Naive thymus-derived CD4-positive, alpha-beta T cell (primary cell): ENCODE measurements at regions not wholly inside any gene's neighbourhood (a gene's known extent, or its start where the extent isn't known, plus 50 kb on each side); places are given as distances from the start of the nearest gene placed in this dataset.

Source experiments
- ATAC-seq: fragments of 150-1000 bp; cut with Tn5 transposase; 2 replicates; pipeline ENCODE4 v1.10.0; 2021; ENCODE audit warnings: mild to moderate bottlenecking, moderate library complexity
- CTCF ChIA-PET: fragments of 350-600 bp; sonication (Branson Sonifier 250); formaldehyde crosslinking; loops from one replicate; lab custom pipeline; 2021; ENCODE audit warnings: antibody characterized with exemption; lab: Charles Lee
- POLR2A ChIA-PET: fragments of 350-600 bp; sonication (Branson Sonifier 250); formaldehyde crosslinking; loops from one replicate; lab custom pipeline; 2021; ENCODE audit warnings: antibody characterized with exemption, inconsistent platforms; lab: Charles Lee
- DNase-seq, 9 donors: peaks; one replicate each; pipeline versions ENCODE4 v3.0.0 to v3.0.0-alpha.2; 2020 to 2022; ENCODE audit warnings: mixed read lengths in 1 of 9
- H3K27ac ChIP-seq: one replicate; pipeline ENCODE4 v1.7.0; 2013; ENCODE audit warnings: mild to moderate bottlenecking, low read depth, low read length, moderate library complexity
- H3K27me3 ChIP-seq, 2 donors: one replicate each; pipeline ENCODE4 v1.7.0; 2013; ENCODE audit warnings: low read length in 2 of 2, mild to moderate bottlenecking in 2 of 2, moderate library complexity in 2 of 2; ENCODE audit not compliant: control insufficient read depth in 2 of 2, insufficient read depth in 2 of 2
- H3K36me3 ChIP-seq, 3 experiments: 1 replicate in 2 of 3; 2 replicates in 1 of 3; pipeline ENCODE4 v1.7.0; 2013; ENCODE audit warnings: low read length in 3 of 3, mild to moderate bottlenecking in 3 of 3, moderate library complexity in 1 of 3; ENCODE audit not compliant: insufficient read depth in 3 of 3, control insufficient read depth in 2 of 3
- H3K4me1 ChIP-seq, 2 donors: one replicate each; pipeline ENCODE4 v1.7.0; 2013; ENCODE audit warnings: low read length in 2 of 2, mild to moderate bottlenecking in 2 of 2, moderate library complexity in 1 of 2; ENCODE audit not compliant: control insufficient read depth in 2 of 2, insufficient read depth in 2 of 2
- H3K4me3 ChIP-seq: 2 replicates; pipeline ENCODE4 v1.7.0; 2013; ENCODE audit warnings: mild to moderate bottlenecking, low read length
- H3K9me3 ChIP-seq, 3 experiments: 1 replicate in 2 of 3; 2 replicates in 1 of 3; pipeline ENCODE4 v1.7.0; 2013; ENCODE audit warnings: low read length in 3 of 3; ENCODE audit not compliant: control insufficient read depth in 2 of 3
- H3K27ac Mint-ChIP-seq, 9 donors: one replicate each; pipeline ENCODE4 v1.8.0; 2020 to 2022; ENCODE audit warnings: mixed read lengths in 9 of 9, mild to moderate bottlenecking in 8 of 9, moderate library complexity in 5 of 9, inconsistent platforms in 2 of 9
- H3K27me3 Mint-ChIP-seq, 5 donors: one replicate each; pipeline ENCODE4 v1.8.0; 2021 to 2022; ENCODE audit warnings: mixed read lengths in 5 of 5, mild to moderate bottlenecking in 1 of 5
- H3K36me3 Mint-ChIP-seq, 5 donors: one replicate each; pipeline ENCODE4 v1.8.0; 2020 to 2022; ENCODE audit warnings: mixed read lengths in 5 of 5, mild to moderate bottlenecking in 3 of 5, inconsistent platforms in 1 of 5
- H3K4me1 Mint-ChIP-seq, 7 donors: one replicate each; pipeline ENCODE4 v1.8.0; 2020 to 2022; ENCODE audit warnings: mixed read lengths in 7 of 7, mild to moderate bottlenecking in 3 of 7, inconsistent platforms in 1 of 7
- H3K4me3 Mint-ChIP-seq, 10 donors: one replicate each; pipeline ENCODE4 v1.8.0; 2020 to 2022; ENCODE audit warnings: mild to moderate bottlenecking in 10 of 10, mixed read lengths in 10 of 10, moderate library complexity in 6 of 10, inconsistent platforms in 2 of 10
- H3K9me3 Mint-ChIP-seq, 11 donors: one replicate each; pipeline ENCODE4 v1.8.0; 2020 to 2022; ENCODE audit warnings: mixed read lengths in 11 of 11, mild to moderate bottlenecking in 4 of 11, inconsistent platforms in 1 of 11, moderate library complexity in 1 of 11
- intact Hi-C, 2 donors: fragments of 100-400 bp; cut with micrococcal nuclease; formaldehyde crosslinking; loops; one replicate each; pipeline ENCODE4 v1.15.1; 2023

DNA sequence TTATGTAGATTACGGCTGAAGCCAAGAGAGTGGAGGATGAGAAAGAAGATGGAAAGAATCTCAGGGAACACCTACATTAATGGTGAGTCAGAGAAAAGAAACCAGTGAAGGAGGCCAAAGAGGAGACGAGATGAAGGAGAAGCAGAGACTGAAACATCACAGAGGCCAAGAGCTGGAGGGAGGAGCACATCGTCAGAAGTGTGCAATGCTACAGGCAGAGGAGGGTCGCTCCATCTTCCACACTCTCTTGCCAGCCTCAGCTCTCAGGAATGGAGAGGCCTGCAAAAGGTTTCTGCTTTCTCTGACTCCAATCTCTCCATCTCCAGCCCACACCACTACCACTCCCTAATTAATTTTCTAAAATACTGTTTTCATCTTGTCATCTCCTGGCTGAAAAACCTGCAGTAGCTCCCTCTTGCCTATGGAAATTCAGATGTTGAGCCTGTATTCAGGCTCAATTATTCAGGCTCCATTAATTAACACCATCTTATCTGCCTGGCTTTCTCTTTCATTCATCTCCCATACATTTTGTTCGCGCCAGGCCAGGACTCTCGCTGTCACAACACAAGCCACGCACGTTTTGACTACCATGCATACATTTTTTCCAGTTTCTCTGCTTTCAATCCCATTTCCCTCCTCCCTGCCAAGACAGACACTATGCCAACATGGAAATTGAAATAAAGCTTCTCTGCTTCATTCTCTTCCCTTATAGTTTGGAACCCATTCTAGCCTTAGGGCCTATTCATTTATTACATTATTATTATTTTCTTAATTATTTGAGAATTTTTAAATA is 165.8 kb downstream of the INHBA start:
- Mint-ChIP-seq H3K36me3 (peaks cover 0 to 3% (median 0%) of the 10 kb centered on the region in 5 donors), H3K27ac (no peak overlapping the region)

DNA sequence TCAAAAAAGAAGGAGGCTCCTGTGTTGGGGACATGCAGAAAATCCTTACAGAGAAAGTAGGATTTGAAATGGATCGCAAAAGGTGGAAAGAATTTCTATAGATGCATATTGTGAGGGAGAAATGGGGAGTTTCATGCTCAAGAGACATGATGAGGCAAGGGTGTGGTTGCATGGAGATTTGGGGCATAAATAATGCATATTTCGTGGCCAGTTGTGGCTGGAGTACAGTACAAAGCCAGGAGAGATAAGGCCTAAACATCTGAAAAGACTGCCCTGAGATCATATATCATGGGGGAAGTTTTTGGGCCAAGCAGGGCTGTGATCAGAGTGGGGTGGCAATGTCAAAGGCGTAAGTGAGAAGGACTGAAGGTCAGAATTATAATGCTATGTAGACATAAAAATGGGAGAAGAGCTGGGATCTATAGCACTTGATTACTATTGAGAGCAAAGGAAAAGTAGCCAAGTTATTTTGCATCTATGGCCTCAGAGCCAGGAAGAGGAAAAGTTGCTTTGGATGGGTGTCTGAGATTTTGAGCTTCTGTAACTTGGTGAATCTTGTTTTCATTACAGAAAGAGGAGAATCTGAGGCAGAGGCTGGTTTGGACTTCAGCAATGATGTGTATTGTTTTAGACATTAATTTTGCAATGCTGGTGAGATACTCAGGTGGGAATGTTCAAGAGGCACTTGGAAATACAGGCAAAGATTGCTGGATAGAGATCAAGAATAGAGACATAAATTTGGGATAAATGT is 166.6 kb downstream of the INHBA start:
- Mint-ChIP-seq H3K36me3 (peaks cover 0 to 3% (median 0%) of the 10 kb centered on the region in 5 donors), H3K9me3 (peaks cover 0 to 9% (median 0%) of the 10 kb centered on the region in 11 donors), H3K27ac (no peak overlapping the region), H3K27me3 (peaks cover 0 to 4% (median 0%) of the 10 kb centered on the region in 5 donors), H3K4me3 (no peak overlapping the region), H3K4me1 (no peaks in the 10 kb centered on the region)
- Histone ChIP-seq H3K4me3 (no peak overlapping the region), H3K4me1 (no peaks in the 10 kb centered on the region), H3K27me3 (no peaks in the 10 kb centered on the region), H3K27ac (no peak overlapping the region), H3K36me3 (no peaks in the 10 kb centered on the region), H3K9me3 (no peaks in the 10 kb centered on the region)
- no peak for DNase-seq
- POLR2A ChIA-PET, result no interaction called here
- CTCF ChIA-PET, result no interaction called here
- no peak for ATAC-seq
- intact Hi-C loops, result no loop called here

More for the DNA sequence above, 165.8 kb downstream of the INHBA start:
- no peaks in the 10 kb centered on the region for H3K4me1 ChIP-seq
- DNase-seq (no peak), ATAC-seq (no peak)
- Mint-ChIP-seq H3K27me3 (peaks cover 0 to 4% (median 0%) of the 10 kb centered on the region in 5 donors), H3K4me1 (no peaks in the 10 kb centered on the region), H3K4me3 (no peak overlapping the region), H3K9me3 (peaks cover 0 to 9% (median 0%) of the 10 kb centered on the region in 11 donors)
- H3K36me3 ChIP-seq, result no peaks in the 10 kb centered on the region
- CTCF ChIA-PET, result interaction anchor here (0.6 kb wide), 1 partner anchor 39 kb away, joined by 3 read pairs; no protein-coding TSS in a partner anchor
- no peaks in the 10 kb centered on the region for H3K9me3 ChIP-seq
- H3K4me3 ChIP-seq, result no peak overlapping the region
- intact Hi-C loops, result no loop called here
- POLR2A ChIA-PET, result no interaction called here
- H3K27me3 ChIP-seq, result no peaks in the 10 kb centered on the region
- H3K27ac ChIP-seq, result no peak overlapping the region

DNA sequence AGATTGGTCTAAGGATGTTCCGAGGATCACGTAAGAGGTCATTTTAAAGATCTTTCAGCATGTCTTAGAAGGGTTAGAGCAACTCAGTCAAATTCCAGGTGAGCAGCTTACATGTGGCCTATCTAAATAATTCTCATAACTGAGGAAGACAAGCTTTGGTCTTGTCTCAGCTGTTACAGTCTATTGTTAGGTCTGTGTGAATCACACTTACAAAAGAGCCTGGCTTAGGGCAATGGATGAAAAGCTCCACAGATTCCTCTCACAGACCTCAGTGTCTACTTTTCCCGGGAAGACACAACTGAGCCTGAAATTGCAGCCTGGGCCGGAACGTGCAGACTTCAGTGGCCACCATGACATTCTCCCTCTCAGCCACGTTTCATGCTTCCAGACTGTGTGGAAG is 173.1 kb downstream of the INHBA start:
- no peaks in the 10 kb centered on the region for H3K27me3 ChIP-seq
- peaks cover 0 to 4% (median 0%) of the 10 kb centered on the region in 5 donors for H3K27me3 Mint-ChIP-seq
- H3K9me3 Mint-ChIP-seq, result peaks cover 0 to 13% (median 6%) of the 10 kb centered on the region in 11 donors
- DNase-seq (no peak), ATAC-seq (no peak)
- H3K4me3 Mint-ChIP-seq, result no peak overlapping the region
- intact Hi-C loops, result no loop called here
- no peaks in the 10 kb centered on the region for H3K4me1 Mint-ChIP-seq
- H3K36me3 ChIP-seq, result no peaks in the 10 kb centered on the region
- H3K9me3 ChIP-seq, result no peaks in the 10 kb centered on the region
- ChIA-PET POLR2A (no interaction called here), CTCF (no interaction called here)
- no peak overlapping the region for H3K27ac ChIP-seq
- H3K36me3 Mint-ChIP-seq, result peaks cover 0 to 3% (median 0%) of the 10 kb centered on the region in 5 donors
- no peak overlapping the region for H3K4me3 ChIP-seq
- no peaks in the 10 kb centered on the region for H3K4me1 ChIP-seq
- H3K27ac Mint-ChIP-seq, result no peak overlapping the region

DNA sequence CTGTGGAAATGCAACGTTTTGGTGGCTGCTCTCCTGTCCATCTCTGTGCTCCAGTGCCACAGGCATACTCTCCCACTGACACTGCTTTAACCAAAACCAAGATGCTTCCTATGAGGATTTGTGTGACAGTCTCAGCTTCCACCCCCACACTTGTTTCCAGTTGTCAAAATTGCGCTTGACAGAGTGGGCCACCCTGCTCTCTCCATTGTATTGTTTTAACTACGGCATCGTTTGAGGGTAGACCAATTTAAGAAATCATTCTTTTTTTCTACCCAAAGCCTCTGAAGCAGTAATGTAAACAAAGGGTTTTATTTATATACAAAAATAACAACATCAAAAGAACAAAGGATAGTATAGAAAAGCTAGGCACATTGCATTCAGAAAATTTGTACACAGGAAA is 178.0 kb downstream of the INHBA start:
- CTCF ChIA-PET, result no interaction called here
- Mint-ChIP-seq H3K27me3 (peaks cover 0 to 4% (median 0%) of the 10 kb centered on the region in 5 donors), H3K4me1 (no peaks in the 10 kb centered on the region), H3K27ac (no peak overlapping the region), H3K9me3 (peaks cover 8 to 33% (median 13%) of the 10 kb centered on the region in 11 donors), H3K4me3 (no peak overlapping the region), H3K36me3 (peaks cover 0 to 10% (median 0%) of the 10 kb centered on the region in 5 donors)
- no peaks in the 10 kb centered on the region for H3K27me3 ChIP-seq
- intact Hi-C loops, result no loop called here
- no peaks in the 10 kb centered on the region for H3K36me3 ChIP-seq
- H3K4me1 ChIP-seq, result no peaks in the 10 kb centered on the region
- POLR2A ChIA-PET, result no interaction called here
- ATAC-seq (no peak), DNase-seq (no peak)
- no peaks in the 10 kb centered on the region for H3K9me3 ChIP-seq
- no peak overlapping the region for H3K4me3 ChIP-seq
- H3K27ac ChIP-seq, result no peak overlapping the region

DNA sequence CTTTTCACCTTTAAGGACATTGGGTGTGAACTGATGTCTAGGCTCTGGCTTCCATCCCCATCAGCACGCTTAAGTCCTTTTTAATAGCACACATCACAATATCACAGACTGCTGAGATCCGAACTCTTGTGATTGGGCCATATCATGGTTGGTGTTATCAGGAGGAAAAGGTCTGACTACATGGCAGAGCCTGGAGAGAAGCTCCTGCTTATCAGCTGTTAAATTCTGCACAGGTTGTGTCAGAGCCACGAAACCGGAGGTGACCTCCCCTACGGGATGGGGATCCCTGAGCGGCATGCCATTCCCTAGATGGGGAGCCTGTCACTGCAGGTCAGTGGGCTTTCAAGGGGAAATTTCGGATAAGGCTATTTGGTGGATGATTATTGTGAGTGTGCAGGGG is 182.4 kb downstream of the INHBA start:
- no peak overlapping the region for H3K4me3 ChIP-seq
- H3K36me3 ChIP-seq, result no peaks in the 10 kb centered on the region
- intact Hi-C loops, result no loop called here
- H3K27ac ChIP-seq, result no peak overlapping the region
- no peaks in the 10 kb centered on the region for H3K9me3 ChIP-seq
- H3K4me3 Mint-ChIP-seq, result no peak overlapping the region
- H3K9me3 Mint-ChIP-seq, result peaks cover 9 to 35% (median 18%) of the 10 kb centered on the region in 11 donors
- ATAC-seq, result no peak
- H3K27me3 Mint-ChIP-seq, result peaks cover 0 to 4% (median 0%) of the 10 kb centered on the region in 5 donors
- ChIA-PET CTCF (no interaction called here), POLR2A (no interaction called here)
- no peaks in the 10 kb centered on the region for H3K27me3 ChIP-seq
- no peak for DNase-seq
- H3K4me1 ChIP-seq, result no peaks in the 10 kb centered on the region
- H3K27ac Mint-ChIP-seq, result no peak overlapping the region
- H3K4me1 Mint-ChIP-seq, result no peaks in the 10 kb centered on the region
- peaks cover 0 to 10% (median 0%) of the 10 kb centered on the region in 5 donors for H3K36me3 Mint-ChIP-seq

DNA sequence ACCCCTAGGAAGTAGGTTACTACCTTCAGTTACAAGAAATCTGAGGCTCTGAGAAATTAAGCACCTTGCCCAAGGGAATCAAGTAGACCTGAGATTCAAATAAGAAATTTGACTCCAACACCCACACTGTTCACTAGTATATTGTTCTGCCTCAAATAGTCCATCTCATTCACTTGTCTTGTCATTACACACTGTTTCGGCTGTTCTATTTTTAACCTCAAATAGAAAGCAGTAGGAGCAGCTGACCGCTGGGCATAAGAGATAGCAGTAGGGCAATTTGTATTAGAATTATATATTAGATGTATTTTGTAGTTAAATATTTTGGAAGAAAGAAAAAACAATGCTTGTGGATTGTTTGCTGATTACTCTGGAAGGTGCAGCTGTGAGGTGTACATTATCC is 185.1 kb downstream of the INHBA start:
- Histone ChIP-seq H3K4me1 (no peaks in the 10 kb centered on the region), H3K4me3 (no peak overlapping the region), H3K9me3 (no peaks in the 10 kb centered on the region), H3K27me3 (no peaks in the 10 kb centered on the region), H3K27ac (no peak overlapping the region), H3K36me3 (no peaks in the 10 kb centered on the region)
- H3K36me3 Mint-ChIP-seq, result no peaks in the 10 kb centered on the region
- CTCF ChIA-PET, result no interaction called here
- no peak for ATAC-seq
- POLR2A ChIA-PET, result no interaction called here
- no peaks in the 10 kb centered on the region for H3K4me1 Mint-ChIP-seq
- intact Hi-C loops, result no loop called here
- H3K9me3 Mint-ChIP-seq, result peaks cover 6 to 23% (median 13%) of the 10 kb centered on the region in 11 donors
- H3K27ac Mint-ChIP-seq, result no peak overlapping the region
- no peak overlapping the region for H3K4me3 Mint-ChIP-seq
- no peak for DNase-seq
- H3K27me3 Mint-ChIP-seq, result peaks cover 0 to 4% (median 0%) of the 10 kb centered on the region in 5 donors
